ENCODE measurements at regions not wholly inside any gene's neighbourhood (a gene's known extent, or its start where the extent isn't known, plus 50 kb on each side); places are given as distances from the start of the nearest gene placed in this dataset.

DNA sequence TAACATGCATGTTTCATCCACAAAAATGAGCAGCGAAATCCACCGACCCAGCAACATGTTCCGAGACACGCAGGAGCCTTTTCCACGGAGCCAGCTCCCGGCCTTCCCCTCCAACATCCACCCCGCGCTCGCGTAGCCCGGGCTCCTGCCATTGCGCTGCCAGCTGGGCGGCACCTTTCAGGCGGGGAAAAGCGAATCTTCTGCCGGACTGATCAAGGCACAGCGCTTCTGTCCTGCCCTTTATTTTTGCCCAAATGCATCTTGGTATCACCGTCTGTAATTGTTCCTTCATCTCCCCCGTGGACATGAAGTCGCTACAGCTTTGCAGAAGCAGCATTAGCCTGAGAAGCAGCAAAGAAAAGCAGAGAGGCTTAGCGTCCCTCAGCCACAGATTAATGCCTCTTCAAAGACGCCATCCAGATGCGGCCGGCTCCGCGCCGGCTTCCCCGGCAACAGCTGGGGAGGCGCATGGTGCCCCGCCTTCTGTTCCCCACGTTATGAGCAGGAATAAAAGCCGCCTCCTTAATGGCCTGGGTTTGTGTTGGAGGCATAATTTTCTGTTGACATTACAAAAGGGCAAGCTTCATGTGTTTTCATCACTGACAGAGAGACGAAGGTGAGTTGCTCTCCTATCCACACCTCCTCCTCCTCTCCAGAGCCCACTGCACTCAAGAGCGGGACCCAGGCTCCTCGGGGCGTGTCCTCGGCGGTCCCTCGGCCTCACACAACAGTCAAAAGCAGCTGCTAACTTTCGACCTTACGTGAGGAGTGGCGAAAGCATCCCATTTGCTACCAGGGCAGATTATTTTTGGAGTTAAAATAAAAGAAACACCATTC, 122.1 kb upstream of the SALL3 start:
- TF ChIP-seq, protein P1, sequence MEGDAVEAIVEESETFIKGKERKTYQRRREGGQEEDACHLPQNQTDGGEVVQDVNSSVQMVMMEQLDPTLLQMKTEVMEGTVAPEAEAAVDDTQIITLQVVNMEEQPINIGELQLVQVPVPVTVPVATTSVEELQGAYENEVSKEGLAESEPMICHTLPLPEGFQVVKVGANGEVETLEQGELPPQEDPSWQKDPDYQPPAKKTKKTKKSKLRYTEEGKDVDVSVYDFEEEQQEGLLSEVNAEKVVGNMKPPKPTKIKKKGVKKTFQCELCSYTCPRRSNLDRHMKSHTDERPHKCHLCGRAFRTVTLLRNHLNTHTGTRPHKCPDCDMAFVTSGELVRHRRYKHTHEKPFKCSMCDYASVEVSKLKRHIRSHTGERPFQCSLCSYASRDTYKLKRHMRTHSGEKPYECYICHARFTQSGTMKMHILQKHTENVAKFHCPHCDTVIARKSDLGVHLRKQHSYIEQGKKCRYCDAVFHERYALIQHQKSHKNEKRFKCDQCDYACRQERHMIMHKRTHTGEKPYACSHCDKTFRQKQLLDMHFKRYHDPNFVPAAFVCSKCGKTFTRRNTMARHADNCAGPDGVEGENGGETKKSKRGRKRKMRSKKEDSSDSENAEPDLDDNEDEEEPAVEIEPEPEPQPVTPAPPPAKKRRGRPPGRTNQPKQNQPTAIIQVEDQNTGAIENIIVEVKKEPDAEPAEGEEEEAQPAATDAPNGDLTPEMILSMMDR (IDR thresholded peaks at IDR 0.05): no peak

DNA sequence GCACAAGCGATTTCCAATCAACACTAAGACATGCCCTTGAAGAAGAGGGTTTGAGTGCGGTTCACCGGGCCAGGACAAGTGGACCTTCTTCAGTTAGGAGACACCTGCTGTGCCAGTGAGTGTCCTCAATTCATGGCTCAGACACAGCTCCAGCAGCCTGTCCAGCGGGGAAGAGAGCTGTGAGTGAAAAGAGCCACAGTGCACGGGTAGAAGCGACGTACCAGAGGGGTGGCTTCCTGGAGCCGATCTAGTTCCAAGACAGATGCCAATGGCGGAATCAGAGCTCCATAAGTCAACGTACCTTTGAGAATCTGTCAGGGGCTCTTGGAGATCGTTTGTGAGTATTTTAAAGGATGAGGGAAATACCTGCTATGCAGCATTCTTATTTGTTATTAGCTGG, 119.9 kb upstream of the SALL3 start:
- TF ChIP-seq, protein P1 (IDR thresholded peaks at IDR 0.05): no peak

GRCh38 chr18:78860117-78860516, 119.5 kb upstream of the SALL3 start:
- TF ChIP-seq, protein P1 (IDR thresholded peaks at IDR 0.05): no peak

DNA sequence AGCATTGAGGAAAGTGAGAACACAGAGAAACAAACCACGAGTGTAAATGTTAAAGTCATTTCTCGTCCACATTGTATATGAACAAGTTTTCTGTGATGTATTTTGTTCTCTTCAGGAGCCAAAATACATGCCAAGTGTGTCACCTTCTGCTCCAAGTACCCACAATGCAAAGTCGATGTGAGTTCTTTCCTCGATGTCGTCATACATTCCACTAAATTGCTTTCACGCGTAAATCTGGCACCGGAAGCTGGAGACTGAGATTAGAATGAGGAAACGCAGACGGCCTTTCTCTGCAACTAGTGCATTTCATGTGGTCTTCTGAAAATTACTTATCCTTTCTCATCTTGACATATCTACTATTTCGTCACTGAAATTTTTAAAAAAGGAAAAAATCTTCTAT, 118.5 kb upstream of the SALL3 start:
- TF ChIP-seq, protein P1 (IDR thresholded peaks at IDR 0.05): no peak

DNA sequence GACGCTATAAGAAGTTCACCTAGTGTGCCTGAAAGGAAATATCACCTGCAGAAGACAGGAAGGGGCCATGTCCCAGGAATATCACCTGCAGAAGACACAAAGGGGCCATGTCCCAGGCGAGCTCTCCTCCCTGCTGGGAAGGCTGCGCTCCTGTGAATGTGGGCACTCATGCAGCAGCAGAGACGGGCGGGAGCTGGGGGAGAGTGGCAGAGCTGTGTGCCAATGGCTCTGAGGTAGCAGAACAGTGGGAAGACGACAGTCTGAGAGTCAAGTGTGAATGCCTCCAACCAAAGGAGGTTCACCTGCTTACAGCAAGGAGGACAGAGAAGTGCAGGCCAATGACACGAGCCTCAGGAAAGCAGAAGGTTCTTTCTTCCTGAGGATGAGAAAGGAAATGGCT, 117.9 kb upstream of the SALL3 start:
- TF ChIP-seq, protein P1 (IDR thresholded peaks at IDR 0.05): no peak

DNA sequence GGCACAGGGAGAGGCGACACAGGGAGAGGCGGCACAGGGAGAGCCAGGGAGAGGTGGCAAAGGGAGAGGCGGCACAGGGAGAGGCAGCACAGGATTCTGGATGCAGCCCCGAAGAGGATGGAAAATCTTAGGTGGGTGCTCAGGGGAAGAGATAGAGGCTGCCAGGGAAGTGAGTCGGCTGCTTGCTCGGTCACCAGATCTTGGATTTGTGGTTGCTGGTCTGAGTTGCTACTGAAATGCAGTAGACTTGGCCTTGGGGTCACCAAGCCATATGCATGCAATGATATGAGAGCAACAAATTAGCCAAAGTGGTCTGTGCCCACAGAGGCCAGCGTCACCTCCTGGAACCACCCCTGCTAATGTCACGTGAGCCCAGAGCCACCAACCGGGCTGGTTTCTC, 117.2 kb upstream of the SALL3 start:
- TF ChIP-seq, protein P1 (IDR thresholded peaks at IDR 0.05): no peak

- TF ChIP-seq, protein P1 (IDR thresholded peaks at IDR 0.05): no peak
These were observed 114.5 kb upstream of the SALL3 start for GRCh38 chr18:78865056-78865598.

Measured in LNCAP (cell line).